Lower leg skin (tissue), 3 donors: ENCODE measurements at regions not wholly inside any gene's neighbourhood (a gene's known extent, or its start where the extent isn't known, plus 50 kb on each side); places are given as distances from the start of the nearest gene placed in this dataset.

ENCODE experiments used
- CTCF ChIP-seq, 3 donors: fragments of 450-650 bp; IDR thresholded peaks; one replicate each; pipeline ENCODE4 v1.5.1; 2016; ENCODE audit warnings: antibody characterized with exemption in 3 of 3, mild to moderate bottlenecking in 3 of 3, moderate library complexity in 2 of 3
- POLR2A ChIP-seq, 2 donors: fragments of 450-650 bp; IDR thresholded peaks; one replicate each; pipeline ENCODE4 v1.6.1; 2016 to 2017; ENCODE audit warnings: antibody characterized with exemption in 2 of 2, mild to moderate bottlenecking in 1 of 2, moderate library complexity in 1 of 2

DNA sequence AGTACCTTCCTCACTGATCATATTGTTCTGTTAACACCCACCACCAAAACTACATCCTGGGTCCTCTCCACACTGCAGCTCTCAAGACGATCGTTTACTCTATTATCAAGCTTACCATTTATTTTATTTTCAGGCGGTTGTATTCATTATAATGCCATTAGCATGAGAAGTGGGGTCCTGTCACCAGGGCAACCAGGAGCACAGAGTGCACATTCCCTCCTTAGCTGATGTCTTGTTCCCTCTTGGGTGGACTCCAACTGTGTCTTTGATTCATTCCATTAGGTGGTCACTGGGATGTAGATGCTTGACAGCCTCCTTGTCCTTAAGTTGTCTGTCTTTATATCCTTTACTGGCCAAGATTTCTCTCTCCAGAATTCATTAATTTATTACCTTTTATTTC, 965.9 kb upstream of the EEF2KMT start:
- no peak for TF ChIP-seq POLR2A (IDR thresholded peaks at IDR 0.05)
- TF ChIP-seq CTCF (IDR thresholded peaks at IDR 0.05), result no peak
